ENCODE measurements at regions not wholly inside any gene's neighbourhood (a gene's known extent, or its start where the extent isn't known, plus 50 kb on each side); places are given as distances from the start of the nearest gene placed in this dataset.

- no peak for DNase-seq (ENCODE audit: low spot score)
These were observed 75.8 kb upstream of the SOD3 start for GRCh38 chr4:24719615-24720014.

DNA sequence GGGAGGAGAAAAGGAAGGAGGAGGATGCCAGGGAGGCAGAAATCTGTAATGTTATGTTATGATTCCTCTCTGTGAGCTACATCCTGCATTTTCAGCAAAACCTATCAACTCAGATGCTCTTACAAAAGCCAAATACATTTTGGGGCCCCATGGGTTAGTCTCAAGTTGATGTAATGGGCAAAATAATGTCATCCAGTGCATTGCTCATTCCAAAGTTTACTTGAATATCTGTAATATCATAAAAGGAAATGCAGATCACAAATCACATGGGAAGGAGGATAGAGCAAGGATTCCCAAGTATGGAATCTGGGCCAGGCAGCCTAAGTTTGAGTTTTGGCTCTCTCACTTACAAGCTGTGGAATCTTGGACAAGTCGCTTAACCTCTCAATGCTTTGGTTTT lies 74.9 kb upstream of the SOD3 start:
- no peak for DNase-seq (ENCODE audit: low spot score)

GRCh38 chr4:24720979-24721378 lies 74.4 kb upstream of the SOD3 start:
- DNase-seq (ENCODE audit: low spot score) = no peak

DNA sequence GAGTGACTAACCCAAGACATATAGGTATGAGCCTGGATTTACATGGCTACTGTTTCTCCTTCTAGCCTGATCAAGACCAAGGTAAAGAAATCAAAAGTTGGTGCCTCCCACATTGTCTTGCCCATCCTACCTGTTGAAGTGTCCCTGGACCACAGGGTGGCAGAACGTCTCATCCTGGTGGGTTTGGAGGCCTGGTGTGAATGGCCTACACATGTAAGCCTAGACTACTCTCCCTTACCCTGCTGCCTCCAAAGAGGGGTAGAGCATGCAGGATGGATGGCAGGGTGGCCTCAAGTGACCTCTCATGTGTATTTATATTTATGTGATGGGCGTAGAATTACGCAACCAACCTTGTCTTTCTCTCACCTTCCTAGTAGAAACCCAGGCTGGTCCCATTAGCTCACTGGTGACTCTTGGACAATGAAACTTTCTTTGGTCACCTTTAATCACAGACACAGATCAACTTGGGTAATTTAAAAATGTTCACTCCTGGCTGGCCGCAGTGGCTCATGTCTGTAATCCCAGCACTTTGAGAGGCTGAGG lies 73.3 kb upstream of the SOD3 start:
- no peak for DNase-seq (ENCODE audit: low spot score)

DNA sequence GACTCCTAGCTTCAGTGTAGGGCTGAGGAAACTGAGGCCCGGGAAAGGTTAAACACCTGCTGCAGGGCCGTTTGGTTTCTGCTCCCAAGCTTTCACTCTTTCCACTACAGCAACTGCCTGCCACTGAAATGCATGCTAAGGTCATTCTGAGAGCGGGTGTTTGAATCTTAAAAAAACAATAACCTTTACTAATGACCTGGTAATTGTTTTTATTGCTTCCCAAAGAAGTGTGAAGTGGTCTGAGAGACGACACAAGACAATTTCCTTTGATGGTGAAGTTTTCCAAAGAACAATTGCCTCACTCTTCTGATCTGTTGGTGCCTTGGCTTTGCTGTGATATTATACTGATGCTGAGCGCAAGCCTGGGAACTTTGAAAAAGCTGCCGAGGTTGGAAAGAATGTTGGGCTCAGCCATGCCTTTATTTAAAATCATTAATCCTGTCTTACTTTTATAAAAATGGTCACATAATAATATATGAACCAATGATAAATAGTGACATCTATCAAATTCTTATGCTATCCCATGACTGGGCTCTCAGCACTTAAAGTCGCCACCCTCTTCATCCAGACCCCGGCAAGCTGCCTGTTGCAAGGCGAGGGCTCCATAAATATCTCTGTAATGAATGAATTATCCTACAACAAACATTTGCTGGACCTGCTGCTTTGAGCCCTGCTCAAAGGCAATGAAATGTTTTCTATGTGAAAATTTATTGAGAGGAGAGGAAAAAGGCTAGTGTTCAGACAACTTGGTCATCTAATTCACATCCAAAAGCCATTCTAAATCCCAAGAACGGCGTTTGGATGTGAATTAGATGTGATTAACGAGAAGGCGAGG lies 67.8 kb upstream of the SOD3 start:
- no peak for DNase-seq (ENCODE audit: low spot score)

DNA sequence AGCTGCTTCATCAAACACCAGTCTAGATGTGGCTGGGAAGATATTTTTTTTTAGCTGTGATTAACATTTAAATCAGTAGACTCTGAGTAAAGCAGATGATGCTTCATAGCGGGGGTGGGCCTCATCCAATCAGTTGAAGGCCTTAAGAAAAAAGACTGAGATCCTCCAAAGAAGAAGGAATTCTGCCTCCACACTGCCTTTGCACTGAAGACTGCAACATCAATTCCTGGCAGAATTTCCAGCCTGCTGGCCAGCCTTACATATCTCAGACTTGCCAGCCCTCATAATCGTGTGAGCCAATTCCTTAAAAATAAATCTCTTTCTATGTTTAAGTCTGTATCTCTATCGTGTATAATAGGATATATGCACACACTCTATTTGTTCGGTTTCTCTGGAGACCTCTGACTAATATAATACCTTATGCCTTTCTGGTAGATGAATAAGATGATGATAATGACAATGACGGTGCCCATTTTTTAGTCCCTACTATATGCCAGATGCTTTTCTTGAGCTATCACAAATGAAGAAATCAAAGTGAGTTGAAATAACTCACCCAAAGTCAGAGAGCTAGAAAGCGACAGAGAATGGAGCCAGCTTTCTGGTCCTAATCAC lies 66.1 kb upstream of the SOD3 start:
- no peak for DNase-seq (ENCODE audit: low spot score)

- DNase-seq (ENCODE audit: low spot score) = peak; percentile 39
These were observed 64.9 kb upstream of the SOD3 start for GRCh38 chr4:24730256-24731001.

DNA sequence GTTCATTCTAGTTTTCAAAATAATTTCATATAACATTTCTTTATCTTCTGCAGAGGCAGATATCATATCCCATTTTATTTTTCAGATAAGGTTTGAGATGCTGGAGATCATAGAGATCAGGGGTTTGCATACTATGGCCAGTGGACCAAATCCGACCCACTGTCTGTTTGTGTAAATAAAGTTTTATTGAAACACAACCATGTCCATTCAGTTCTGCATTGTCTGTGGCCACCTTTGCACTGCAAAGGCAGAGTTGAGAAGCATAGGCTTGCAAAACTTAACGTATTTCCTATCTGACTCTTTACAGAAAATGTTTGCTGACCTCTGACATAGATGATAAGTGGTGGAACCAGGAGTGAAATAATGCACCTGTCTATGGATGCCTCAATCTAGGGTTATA lies 63.9 kb upstream of the SOD3 start:
- no peak for DNase-seq (ENCODE audit: low spot score)

GRCh38 chr4:24734511-24734910 lies 60.9 kb upstream of the SOD3 start:
- no peak for DNase-seq (ENCODE audit: low spot score)

- no peak for DNase-seq (ENCODE audit: low spot score)
These were observed 59.3 kb upstream of the SOD3 start for GRCh38 chr4:24736066-24736465.

GRCh38 chr4:24741910-24742309 lies 53.5 kb upstream of the SOD3 start:
- no peak for DNase-seq (ENCODE audit: low spot score)

- DNase-seq (ENCODE audit: low spot score) = no peak
These were observed 53.0 kb upstream of the SOD3 start for GRCh38 chr4:24742335-24742734.

DNA sequence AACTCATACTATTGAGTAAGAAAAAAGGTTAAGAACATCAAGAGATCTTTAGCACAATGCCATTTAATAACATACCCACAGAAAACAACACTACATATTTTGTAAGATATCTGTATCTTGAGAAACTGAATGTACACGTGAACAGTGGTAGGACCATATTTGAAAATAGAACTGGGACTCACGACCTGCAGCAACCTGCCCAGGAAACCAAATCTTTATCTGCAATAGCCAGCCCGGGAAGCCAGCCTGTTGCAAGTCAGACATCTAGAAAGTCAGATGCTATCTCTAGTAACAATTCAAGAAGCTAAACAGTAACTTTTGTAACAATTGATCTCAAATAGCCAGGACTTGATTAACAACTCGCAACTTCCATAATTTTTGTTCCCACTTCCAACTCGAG lies 52.6 kb upstream of the SOD3 start:
- DNase-seq (ENCODE audit: low spot score) = no peak

GRCh38 chr4:24743206-24743605 lies 52.2 kb upstream of the SOD3 start:
- no peak for DNase-seq (ENCODE audit: low spot score)

- no peak for DNase-seq (ENCODE audit: low spot score)
These were observed 51.4 kb upstream of the SOD3 start for GRCh38 chr4:24743927-24744326.

DNA sequence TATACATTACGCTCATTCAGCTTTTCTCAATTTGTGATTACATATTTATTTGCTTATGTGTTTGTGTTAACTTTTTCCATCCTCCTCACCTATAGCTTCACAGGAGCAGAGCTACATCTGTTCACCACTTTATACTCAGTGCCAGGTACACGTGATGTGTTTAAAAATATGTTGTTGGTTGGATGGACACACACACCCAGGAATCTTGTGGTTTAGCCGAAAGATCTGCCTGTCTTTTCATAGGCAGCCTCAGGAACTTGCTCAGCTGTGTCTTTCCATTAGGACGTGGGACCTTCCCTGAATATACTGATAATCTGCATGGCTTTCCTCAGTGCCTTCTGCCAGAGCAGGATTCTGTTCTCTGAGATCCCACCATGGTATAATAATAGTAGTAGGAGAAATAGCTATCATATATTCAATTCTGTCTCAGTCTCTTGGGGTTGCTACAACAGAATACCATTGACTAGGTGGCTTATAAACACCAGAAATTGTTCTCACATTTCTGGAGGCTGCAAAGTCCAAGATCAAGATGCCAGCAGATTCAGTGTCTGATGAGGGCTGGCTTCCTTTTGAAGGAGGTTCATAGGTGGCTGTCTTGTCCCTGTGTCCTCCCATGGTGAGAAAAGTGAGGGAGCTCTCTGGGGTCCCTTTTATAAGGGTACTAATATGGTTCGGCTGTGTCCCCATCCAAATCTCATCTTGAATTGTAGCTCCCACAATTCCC lies 50.0 kb upstream of the SOD3 start:
- DNase-seq (ENCODE audit: low spot score) = no peak
